ENCODE measurements at regions not wholly inside any gene's neighbourhood (a gene's known extent, or its start where the extent isn't known, plus 50 kb on each side); places are given as distances from the start of the nearest gene placed in this dataset.

DNA sequence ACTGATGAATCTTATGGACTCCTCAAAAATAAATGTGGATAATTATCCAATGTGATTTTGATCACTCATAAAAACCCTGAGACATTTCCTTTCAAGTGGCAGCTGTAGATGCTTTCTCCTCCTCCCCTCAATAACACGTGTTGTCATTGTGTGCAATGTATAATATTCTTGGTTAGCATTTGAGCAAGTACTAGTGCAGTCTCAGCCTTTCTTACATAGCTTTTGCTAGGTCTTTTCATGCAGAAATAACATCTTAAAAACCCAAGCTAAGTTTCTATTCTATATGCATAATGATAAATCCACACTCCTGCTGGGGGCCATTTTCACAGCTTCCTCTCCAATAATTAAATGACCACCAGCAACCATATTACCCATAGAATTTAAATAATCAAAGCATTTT, 1835.2 kb upstream of the NUDT12 start:
- H3K9me3 Mint-ChIP-seq (ENCODE audit: unreplicated experiment): no peaks in the 10 kb centered on the region
- H3K79me2 ChIP-seq (ENCODE audit: insufficient read depth, low read length): no peaks in the 10 kb centered on the region
- FAIRE-seq: no peak

DNA sequence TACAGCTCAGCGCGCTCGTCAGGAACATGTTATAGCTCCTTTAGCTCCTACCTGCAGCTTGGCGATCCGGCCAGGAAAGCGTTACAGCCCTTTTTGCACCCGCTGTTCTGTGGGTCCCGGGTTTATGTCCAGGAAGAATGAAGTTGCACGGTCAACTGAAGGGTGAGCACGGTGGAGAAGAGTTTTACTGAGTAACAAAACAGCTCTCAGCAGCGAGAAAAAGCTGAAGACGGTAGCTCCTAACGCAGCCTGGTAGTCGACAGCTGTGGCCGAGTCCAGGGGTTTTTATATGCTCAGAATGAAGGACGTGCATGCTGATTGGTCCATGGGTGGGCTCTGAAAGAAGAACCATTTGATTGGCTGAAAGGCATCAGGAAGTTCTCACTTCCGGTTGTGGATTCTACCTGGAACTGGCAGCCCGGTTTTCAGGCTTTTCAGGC, 1830.1 kb upstream of the NUDT12 start:
- H3K4me1 Mint-ChIP-seq (ENCODE audit: low read depth, unreplicated experiment): no peaks in the 10 kb centered on the region
- no peaks in the 10 kb centered on the region for H3K4me1 ChIP-seq (ENCODE audit: insufficient read depth, low read length)
- TF ChIP-seq, protein P1, sequence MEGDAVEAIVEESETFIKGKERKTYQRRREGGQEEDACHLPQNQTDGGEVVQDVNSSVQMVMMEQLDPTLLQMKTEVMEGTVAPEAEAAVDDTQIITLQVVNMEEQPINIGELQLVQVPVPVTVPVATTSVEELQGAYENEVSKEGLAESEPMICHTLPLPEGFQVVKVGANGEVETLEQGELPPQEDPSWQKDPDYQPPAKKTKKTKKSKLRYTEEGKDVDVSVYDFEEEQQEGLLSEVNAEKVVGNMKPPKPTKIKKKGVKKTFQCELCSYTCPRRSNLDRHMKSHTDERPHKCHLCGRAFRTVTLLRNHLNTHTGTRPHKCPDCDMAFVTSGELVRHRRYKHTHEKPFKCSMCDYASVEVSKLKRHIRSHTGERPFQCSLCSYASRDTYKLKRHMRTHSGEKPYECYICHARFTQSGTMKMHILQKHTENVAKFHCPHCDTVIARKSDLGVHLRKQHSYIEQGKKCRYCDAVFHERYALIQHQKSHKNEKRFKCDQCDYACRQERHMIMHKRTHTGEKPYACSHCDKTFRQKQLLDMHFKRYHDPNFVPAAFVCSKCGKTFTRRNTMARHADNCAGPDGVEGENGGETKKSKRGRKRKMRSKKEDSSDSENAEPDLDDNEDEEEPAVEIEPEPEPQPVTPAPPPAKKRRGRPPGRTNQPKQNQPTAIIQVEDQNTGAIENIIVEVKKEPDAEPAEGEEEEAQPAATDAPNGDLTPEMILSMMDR (IDR thresholded peaks at IDR 0.05; ENCODE audit: insufficient read depth, low read depth, low read length): no peak
- TF ChIP-seq EZH2 (IDR thresholded peaks at IDR 0.05; ENCODE audit: insufficient read depth, low read length): no peak
- DNase-seq (ENCODE audit: low read depth): no peak
- H4K20me1 ChIP-seq (ENCODE audit: insufficient read depth, low read length): no peaks in the 10 kb centered on the region
- H3K9me3 ChIP-seq (ENCODE audit: insufficient read depth, low read depth, low read length): no peaks in the 10 kb centered on the region
- no peaks in the 10 kb centered on the region for H3K27me3 ChIP-seq (ENCODE audit: insufficient read depth, low read length)
- no peak for FAIRE-seq
- H3K79me2 ChIP-seq (ENCODE audit: insufficient read depth, low read length): no peaks in the 10 kb centered on the region
- H3K9ac ChIP-seq (ENCODE audit: low read length): no peak overlapping the region
- H3K4me2 ChIP-seq (ENCODE audit: low read length): no peak overlapping the region
- H3K27me3 Mint-ChIP-seq (ENCODE audit: low read depth, unreplicated experiment): no peaks in the 10 kb centered on the region
- no peak overlapping the region for H3K27ac ChIP-seq (ENCODE audit: low read depth, low read length)
- no peaks in the 10 kb centered on the region for H3K36me3 Mint-ChIP-seq (ENCODE audit: low read depth, unreplicated experiment)
- H3K4me3 Mint-ChIP-seq (ENCODE audit: unreplicated experiment): no peak overlapping the region
- H2AFZ ChIP-seq (ENCODE audit: low read depth, low read length): no peak overlapping the region
- no peak overlapping the region for H3K27ac Mint-ChIP-seq (ENCODE audit: unreplicated experiment)
- no peaks in the 10 kb centered on the region for H3K9me3 Mint-ChIP-seq (ENCODE audit: unreplicated experiment)
- no peaks in the 10 kb centered on the region for H3K36me3 ChIP-seq (ENCODE audit: insufficient read depth, low read length)
- no peak overlapping the region for H3K4me3 ChIP-seq (ENCODE audit: insufficient read depth, low read depth, low read length)

More for the DNA sequence above, 1835.2 kb upstream of the NUDT12 start:
- H3K4me1 ChIP-seq (ENCODE audit: insufficient read depth, low read length): no peaks in the 10 kb centered on the region
- H4K20me1 ChIP-seq (ENCODE audit: insufficient read depth, low read length): no peaks in the 10 kb centered on the region
- no peak overlapping the region for H3K4me3 Mint-ChIP-seq (ENCODE audit: unreplicated experiment)
- no peaks in the 10 kb centered on the region for H3K27me3 ChIP-seq (ENCODE audit: insufficient read depth, low read length)
- H3K36me3 Mint-ChIP-seq (ENCODE audit: low read depth, unreplicated experiment): no peaks in the 10 kb centered on the region
- H3K4me3 ChIP-seq (ENCODE audit: insufficient read depth, low read depth, low read length): no peak overlapping the region
- no peaks in the 10 kb centered on the region for H3K9me3 ChIP-seq (ENCODE audit: insufficient read depth, low read depth, low read length)
- no peaks in the 10 kb centered on the region for H3K4me1 Mint-ChIP-seq (ENCODE audit: low read depth, unreplicated experiment)
- H3K27me3 Mint-ChIP-seq (ENCODE audit: low read depth, unreplicated experiment): no peaks in the 10 kb centered on the region
- no peak overlapping the region for H3K9ac ChIP-seq (ENCODE audit: low read length)
- no peak overlapping the region for H2AFZ ChIP-seq (ENCODE audit: low read depth, low read length)
- H3K27ac ChIP-seq (ENCODE audit: low read depth, low read length): no peak overlapping the region
- no peak for TF ChIP-seq EZH2 (IDR thresholded peaks at IDR 0.05; ENCODE audit: insufficient read depth, low read length)
- TF ChIP-seq, protein P1 (IDR thresholded peaks at IDR 0.05; ENCODE audit: insufficient read depth, low read depth, low read length): no peak
- no peak overlapping the region for H3K4me2 ChIP-seq (ENCODE audit: low read length)
- no peak overlapping the region for H3K27ac Mint-ChIP-seq (ENCODE audit: unreplicated experiment)
- DNase-seq (ENCODE audit: low read depth): no peak
- no peaks in the 10 kb centered on the region for H3K36me3 ChIP-seq (ENCODE audit: insufficient read depth, low read length)

DNA sequence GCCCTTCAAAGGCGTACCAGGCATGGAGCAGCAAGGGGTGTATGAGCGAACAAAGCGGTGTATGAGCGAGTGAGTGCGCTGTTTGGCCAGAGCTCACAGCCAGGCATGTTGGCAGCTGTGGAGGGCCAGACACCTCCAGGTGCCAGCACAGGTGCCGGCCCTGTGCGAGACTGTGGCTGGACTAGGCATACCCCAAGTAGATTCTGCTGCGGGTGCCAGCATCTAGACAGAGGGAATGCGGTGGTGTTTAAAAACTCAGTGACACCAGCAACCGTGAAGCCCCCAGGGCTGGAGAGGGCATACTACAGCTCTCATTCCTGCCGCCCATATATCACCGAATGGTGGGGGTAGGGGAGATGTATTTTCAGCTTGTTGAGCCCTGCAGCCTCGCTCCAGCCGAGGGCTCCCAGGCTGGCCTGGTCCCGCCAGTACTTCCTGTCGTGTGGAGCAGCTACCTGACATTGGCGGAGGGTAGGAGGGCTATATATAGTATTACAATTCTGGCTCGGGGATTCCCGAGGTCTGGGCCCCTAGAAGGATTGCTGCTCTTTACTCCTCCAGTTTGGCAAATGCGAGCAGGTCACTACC, 1829.6 kb upstream of the NUDT12 start:
- FAIRE-seq: no peak
- H3K4me2 ChIP-seq (ENCODE audit: low read length): no peak overlapping the region
- H3K9me3 ChIP-seq (ENCODE audit: insufficient read depth, low read depth, low read length): no peaks in the 10 kb centered on the region
- H2AFZ ChIP-seq (ENCODE audit: low read depth, low read length): no peak overlapping the region
- no peak overlapping the region for H3K9ac ChIP-seq (ENCODE audit: low read length)
- no peaks in the 10 kb centered on the region for H3K4me1 Mint-ChIP-seq (ENCODE audit: low read depth, unreplicated experiment)
- no peak for DNase-seq (ENCODE audit: low read depth)
- no peaks in the 10 kb centered on the region for H3K9me3 Mint-ChIP-seq (ENCODE audit: unreplicated experiment)
- no peaks in the 10 kb centered on the region for H3K27me3 Mint-ChIP-seq (ENCODE audit: low read depth, unreplicated experiment)
- no peak overlapping the region for H3K4me3 ChIP-seq (ENCODE audit: insufficient read depth, low read depth, low read length)
- no peaks in the 10 kb centered on the region for H3K27me3 ChIP-seq (ENCODE audit: insufficient read depth, low read length)
- no peak overlapping the region for H3K4me3 Mint-ChIP-seq (ENCODE audit: unreplicated experiment)
- H3K27ac Mint-ChIP-seq (ENCODE audit: unreplicated experiment): no peak overlapping the region
- no peaks in the 10 kb centered on the region for H3K36me3 ChIP-seq (ENCODE audit: insufficient read depth, low read length)
- H3K27ac ChIP-seq (ENCODE audit: low read depth, low read length): no peak overlapping the region
- TF ChIP-seq EZH2 (IDR thresholded peaks at IDR 0.05; ENCODE audit: insufficient read depth, low read length): no peak
- TF ChIP-seq, protein P1 (IDR thresholded peaks at IDR 0.05; ENCODE audit: insufficient read depth, low read depth, low read length): no peak
- no peaks in the 10 kb centered on the region for H3K4me1 ChIP-seq (ENCODE audit: insufficient read depth, low read length)
- no peaks in the 10 kb centered on the region for H3K36me3 Mint-ChIP-seq (ENCODE audit: low read depth, unreplicated experiment)
- no peaks in the 10 kb centered on the region for H3K79me2 ChIP-seq (ENCODE audit: insufficient read depth, low read length)
- H4K20me1 ChIP-seq (ENCODE audit: insufficient read depth, low read length): no peaks in the 10 kb centered on the region

All from astrocyte (in vitro differentiated cells and primary cell).